Natural killer cell (primary cell): ENCODE measurements at regions not wholly inside any gene's neighbourhood (a gene's known extent, or its start where the extent isn't known, plus 50 kb on each side); places are given as distances from the start of the nearest gene placed in this dataset.

Experiments used
- ATAC-seq, 3 donors: fragments of 150-1000 bp in 2 of 3; fragments of 200-7000 bp in 1 of 3; cut with Tn5 transposase; 1 replicate in 1 of 3; 2 replicates in 2 of 3; pipeline ENCODE4 v1.10.0; 2021; ENCODE audit warnings: mild to moderate bottlenecking in 2 of 3, moderate library complexity in 2 of 3
- DNase-seq, 2 donors: peaks; one replicate each; pipeline versions ENCODE4 v3.0.0 to v3.0.0-alpha.2; 2013 to 2021; ENCODE audit warnings: mixed read lengths in 1 of 2
- H3K27ac ChIP-seq: one replicate; pipeline ENCODE4 v1.5.1; 2013; ENCODE audit warnings: mild to moderate bottlenecking, low read length
- H3K27me3 ChIP-seq: one replicate; pipeline ENCODE4 v1.6.1; 2013; ENCODE audit warnings: low read length; ENCODE audit not compliant: control insufficient read depth, insufficient read depth
- H3K36me3 ChIP-seq: one replicate; pipeline ENCODE4 v1.6.1; 2013; ENCODE audit warnings: low read length; ENCODE audit not compliant: control insufficient read depth, insufficient read depth
- H3K4me1 ChIP-seq: one replicate; pipeline ENCODE4 v1.6.1; 2013; ENCODE audit warnings: low read length; ENCODE audit not compliant: control insufficient read depth, insufficient read depth
- H3K4me3 ChIP-seq: one replicate; pipeline ENCODE4 v1.5.1; 2013; ENCODE audit warnings: low read length
- H3K9me3 ChIP-seq: one replicate; pipeline ENCODE4 v1.6.1; 2013; ENCODE audit warnings: low read length; ENCODE audit not compliant: control insufficient read depth, insufficient read depth
- H3K27ac Mint-ChIP-seq, 2 donors: one replicate each; pipeline ENCODE4 v1.8.0; 2022; ENCODE audit warnings: mild to moderate bottlenecking in 2 of 2, mixed read lengths in 2 of 2, moderate library complexity in 1 of 2
- H3K27me3 Mint-ChIP-seq, 2 donors: one replicate each; pipeline ENCODE4 v1.8.0; 2022; ENCODE audit warnings: low read depth in 2 of 2, mixed read lengths in 2 of 2
- H3K36me3 Mint-ChIP-seq: one replicate; pipeline ENCODE4 v1.8.0; 2022; ENCODE audit warnings: mixed read lengths
- H3K4me1 Mint-ChIP-seq, 2 donors: one replicate each; pipeline ENCODE4 v1.8.0; 2022; ENCODE audit warnings: mixed read lengths in 2 of 2
- H3K4me3 Mint-ChIP-seq: one replicate; pipeline ENCODE4 v1.8.0; 2022; ENCODE audit warnings: mild to moderate bottlenecking, moderate library complexity, mixed read lengths
- H3K9me3 Mint-ChIP-seq, 2 donors: one replicate each; pipeline ENCODE4 v1.8.0; 2022; ENCODE audit warnings: mixed read lengths in 2 of 2
- WGBS: methylation state at CpG from one replicate; pipeline ENCODE4 v1.1.7; 2013; ENCODE audit warnings: missing lambda C conversion rate; ENCODE audit not compliant: insufficient coverage; 5-methylcytosine and 5-hydroxymethylcytosine counted together
- intact Hi-C: fragments of 100-400 bp; cut with micrococcal nuclease; formaldehyde crosslinking; loops from one replicate; pipeline ENCODE4 v1.14.2; 2022
- TF ChIP-seq, protein P1 (sequence below): fragments of 200-600 bp; IDR thresholded peaks from one replicate; pipeline ENCODE4 v1.8.0; 2022; ENCODE audit warnings: antibody characterized with exemption

DNA sequence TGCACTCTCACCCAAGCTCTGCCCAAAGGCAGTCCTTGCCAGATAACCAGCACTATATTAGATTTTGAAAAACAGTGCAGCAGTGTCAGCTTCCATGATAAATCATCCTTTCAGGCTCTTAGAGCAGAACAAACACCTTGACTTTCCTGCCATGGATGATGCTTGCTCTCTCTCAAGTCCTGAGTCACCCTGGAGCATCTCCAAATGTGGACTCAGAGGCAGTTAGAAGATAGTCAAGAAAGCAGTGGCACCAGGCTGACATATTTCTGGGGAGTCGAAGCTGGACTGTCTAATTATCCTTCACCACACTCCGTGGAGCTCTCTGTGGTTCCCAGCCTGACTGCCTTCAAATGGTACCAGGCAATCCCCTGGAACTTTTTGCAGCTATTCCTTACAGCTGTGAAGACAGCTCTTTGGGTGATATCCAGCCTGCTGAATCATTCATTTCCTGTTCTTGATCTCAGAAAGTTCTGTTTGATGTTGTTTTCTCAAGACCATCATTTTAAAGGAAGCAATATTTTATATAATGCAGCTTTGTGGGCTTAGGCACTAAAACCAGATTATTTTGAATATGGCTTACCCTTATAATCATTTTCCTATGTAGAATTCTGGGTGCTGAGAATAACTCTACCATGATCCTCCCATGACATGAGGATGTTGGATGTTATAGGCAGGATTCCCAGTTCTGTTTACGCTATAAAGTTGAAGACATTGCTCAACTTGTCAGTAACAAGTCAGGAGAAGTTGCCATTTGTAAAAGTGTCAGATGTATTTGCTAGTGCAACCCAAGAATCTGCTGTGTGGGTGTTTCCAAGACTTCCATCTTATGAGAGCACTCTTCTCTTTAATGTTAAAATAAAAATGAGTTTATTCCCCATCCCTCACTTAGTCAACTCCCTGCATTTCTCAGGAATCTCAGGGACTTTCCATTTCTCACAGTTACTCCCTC is 233.8 kb downstream of the C7orf25 start:
- H3K4me1 Mint-ChIP-seq = no peaks in the 10 kb centered on the region
- Histone ChIP-seq H3K9me3 (no peaks in the 10 kb centered on the region), H3K27me3 (no peaks in the 10 kb centered on the region), H3K4me1 (no peaks in the 10 kb centered on the region), H3K36me3 (no peaks in the 10 kb centered on the region), H3K27ac (no peak overlapping the region), H3K4me3 (no peak overlapping the region)
- no peak overlapping the region for H3K4me3 Mint-ChIP-seq
- 34% methylated on average over 3 of the region's 3 CpGs for WGBS
- peaks cover 2 to 5% of the 10 kb centered on the region in 2 donors for H3K9me3 Mint-ChIP-seq
- no peak for DNase-seq
- ATAC-seq = no peak
- H3K36me3 Mint-ChIP-seq = no peaks in the 10 kb centered on the region
- TF ChIP-seq, protein P1, sequence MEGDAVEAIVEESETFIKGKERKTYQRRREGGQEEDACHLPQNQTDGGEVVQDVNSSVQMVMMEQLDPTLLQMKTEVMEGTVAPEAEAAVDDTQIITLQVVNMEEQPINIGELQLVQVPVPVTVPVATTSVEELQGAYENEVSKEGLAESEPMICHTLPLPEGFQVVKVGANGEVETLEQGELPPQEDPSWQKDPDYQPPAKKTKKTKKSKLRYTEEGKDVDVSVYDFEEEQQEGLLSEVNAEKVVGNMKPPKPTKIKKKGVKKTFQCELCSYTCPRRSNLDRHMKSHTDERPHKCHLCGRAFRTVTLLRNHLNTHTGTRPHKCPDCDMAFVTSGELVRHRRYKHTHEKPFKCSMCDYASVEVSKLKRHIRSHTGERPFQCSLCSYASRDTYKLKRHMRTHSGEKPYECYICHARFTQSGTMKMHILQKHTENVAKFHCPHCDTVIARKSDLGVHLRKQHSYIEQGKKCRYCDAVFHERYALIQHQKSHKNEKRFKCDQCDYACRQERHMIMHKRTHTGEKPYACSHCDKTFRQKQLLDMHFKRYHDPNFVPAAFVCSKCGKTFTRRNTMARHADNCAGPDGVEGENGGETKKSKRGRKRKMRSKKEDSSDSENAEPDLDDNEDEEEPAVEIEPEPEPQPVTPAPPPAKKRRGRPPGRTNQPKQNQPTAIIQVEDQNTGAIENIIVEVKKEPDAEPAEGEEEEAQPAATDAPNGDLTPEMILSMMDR = no peak
- no peak overlapping the region for H3K27ac Mint-ChIP-seq
- H3K27me3 Mint-ChIP-seq = no peaks in the 10 kb centered on the region
- intact Hi-C loops = no loop called here

DNA sequence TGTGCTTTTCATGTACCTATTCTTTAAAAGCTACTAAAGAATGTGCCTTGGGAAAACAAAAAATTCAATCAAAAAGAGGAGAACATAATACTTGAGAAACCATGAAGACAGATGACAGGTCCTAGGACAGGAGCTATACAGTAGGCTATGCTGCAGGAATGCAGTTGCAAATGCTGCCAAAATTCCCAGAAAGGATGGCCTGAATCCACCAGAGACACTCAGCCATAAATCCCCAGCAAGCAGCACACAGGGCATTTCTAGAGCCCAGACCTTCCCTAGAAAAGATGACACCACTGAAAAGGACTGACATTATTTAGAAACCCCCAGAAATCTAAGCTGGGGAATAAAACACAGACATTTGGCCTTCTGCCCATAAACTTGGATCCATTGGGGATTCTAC is 237.3 kb downstream of the C7orf25 start:
- H3K4me3 ChIP-seq = no peak overlapping the region
- no peaks in the 10 kb centered on the region for H3K27me3 Mint-ChIP-seq

DNA sequence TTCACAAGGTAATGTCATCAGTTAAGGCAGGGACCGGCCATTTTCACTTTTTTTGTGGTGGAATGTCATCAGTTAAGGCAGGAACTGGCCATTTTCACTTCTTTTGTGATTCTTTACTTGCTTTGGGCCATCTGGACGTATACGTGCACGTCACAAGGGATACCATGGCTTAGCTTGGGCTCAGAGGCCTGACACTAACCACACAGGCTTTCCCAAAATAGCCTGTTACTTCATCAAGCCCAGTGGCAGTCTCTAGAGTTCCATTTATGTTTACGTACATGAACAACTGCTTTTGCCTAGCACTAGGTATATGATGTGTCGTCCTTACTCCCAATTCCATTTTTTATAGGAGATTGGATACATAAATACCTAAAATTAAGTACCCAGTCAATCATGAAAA is 237.9 kb downstream of the C7orf25 start:
- ATAC-seq = no peak
- Histone ChIP-seq H3K4me3 (no peak overlapping the region), H3K4me1 (no peaks in the 10 kb centered on the region), H3K9me3 (no peaks in the 10 kb centered on the region), H3K27ac (no peak overlapping the region), H3K36me3 (no peaks in the 10 kb centered on the region), H3K27me3 (no peaks in the 10 kb centered on the region)
- H3K4me1 Mint-ChIP-seq = no peaks in the 10 kb centered on the region
- H3K9me3 Mint-ChIP-seq = peaks cover 0 to 3% of the 10 kb centered on the region in 2 donors
- no peak overlapping the region for H3K4me3 Mint-ChIP-seq
- 77% methylated on average over 4 of the region's 6 CpGs for WGBS
- DNase-seq = no peak
- no peak overlapping the region for H3K27ac Mint-ChIP-seq
- TF ChIP-seq, protein P1 = no peak
- H3K27me3 Mint-ChIP-seq = no peaks in the 10 kb centered on the region
- intact Hi-C loops = no loop called here
- no peaks in the 10 kb centered on the region for H3K36me3 Mint-ChIP-seq

More for the DNA sequence above, 237.3 kb downstream of the C7orf25 start:
- no peak overlapping the region for H3K27ac ChIP-seq
- no peaks in the 10 kb centered on the region for H3K4me1 Mint-ChIP-seq
- ATAC-seq = no peak
- no peaks in the 10 kb centered on the region for H3K36me3 Mint-ChIP-seq
- H3K27ac Mint-ChIP-seq = no peak overlapping the region
- intact Hi-C loops = no loop called here
- H3K9me3 ChIP-seq = no peaks in the 10 kb centered on the region
- no peaks in the 10 kb centered on the region for H3K36me3 ChIP-seq
- H3K9me3 Mint-ChIP-seq = peaks cover 0 to 3% of the 10 kb centered on the region in 2 donors
- DNase-seq = no peak
- H3K4me1 ChIP-seq = no peaks in the 10 kb centered on the region
- H3K27me3 ChIP-seq = no peaks in the 10 kb centered on the region
- TF ChIP-seq, protein P1 = no peak
- no peak overlapping the region for H3K4me3 Mint-ChIP-seq
